ENCODE measurements at regions not wholly inside any gene's neighbourhood (a gene's known extent, or its start where the extent isn't known, plus 50 kb on each side); places are given as distances from the start of the nearest gene placed in this dataset.

DNA sequence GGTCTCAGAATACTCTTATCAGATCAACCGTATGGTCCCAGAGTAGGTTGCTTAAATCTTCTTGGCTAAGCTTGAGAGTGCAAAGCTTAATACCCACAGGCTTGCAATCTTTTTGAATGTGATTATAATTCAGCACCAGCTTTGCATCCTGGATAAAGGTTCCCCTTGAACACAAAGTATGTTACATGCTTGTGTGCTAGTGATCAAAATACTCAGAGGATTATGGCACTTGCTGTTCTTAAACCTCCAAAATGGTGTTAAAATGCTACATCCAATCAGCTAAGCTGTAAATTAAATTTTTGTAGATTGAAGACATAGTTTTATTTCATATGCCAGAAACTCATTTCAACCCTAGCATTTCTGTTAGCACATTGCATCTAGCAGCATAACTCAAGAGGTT lies 812.2 kb upstream of the TENM3 start:
- no peak for DNase-seq
- Histone ChIP-seq H3K9me3 (no peaks in the 10 kb centered on the region), H3K4me1 (no peaks in the 10 kb centered on the region), H3K36me3 (no peaks in the 10 kb centered on the region), H3K27me3 (no peaks in the 10 kb centered on the region), H3K4me3 (no peak overlapping the region), H3K27ac (no peak overlapping the region)
- intact Hi-C loops (cut with DNase I; ENCODE audit: low total_unique reads) = no loop called here
- TF ChIP-seq POLR2A (IDR thresholded peaks at IDR 0.05) (no peak), CTCF (IDR thresholded peaks at IDR 0.05 in 4 of 5, conservative IDR thresholded peaks at IDR 0.05 in 1 of 5) (no peak)
- in situ Hi-C loops (cut with MboI; ENCODE audit: low sequenced_read_pairs in 4 of 4) = no loop called here
- ATAC-seq = no peak

DNA sequence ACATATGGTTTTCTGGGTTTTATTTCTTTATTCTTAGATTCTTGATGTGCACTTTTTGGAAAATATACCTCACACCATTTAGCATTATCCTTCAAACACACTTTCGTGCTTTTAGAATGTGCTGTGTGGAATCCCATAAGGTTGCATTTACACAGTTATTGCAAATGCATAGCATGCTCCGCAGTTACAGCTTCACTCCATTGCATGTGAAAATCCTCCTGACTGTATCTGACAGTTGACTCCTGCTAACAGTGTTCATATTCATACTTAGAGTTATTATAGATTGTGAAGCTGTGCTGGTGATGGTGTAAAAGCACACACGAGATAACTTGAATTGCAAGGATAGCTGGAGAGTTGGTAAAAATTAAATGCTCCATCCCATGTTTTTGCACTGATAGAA lies 811.5 kb upstream of the TENM3 start:
- TF ChIP-seq POLR2A (IDR thresholded peaks at IDR 0.05) (no peak), CTCF (IDR thresholded peaks at IDR 0.05 in 4 of 5, conservative IDR thresholded peaks at IDR 0.05 in 1 of 5) (no peak)
- Histone ChIP-seq H3K27ac (no peak overlapping the region), H3K4me1 (no peaks in the 10 kb centered on the region), H3K36me3 (no peaks in the 10 kb centered on the region), H3K9me3 (no peaks in the 10 kb centered on the region), H3K4me3 (no peak overlapping the region), H3K27me3 (no peaks in the 10 kb centered on the region)
- ATAC-seq (no peak), DNase-seq (no peak)
- intact Hi-C loops (cut with DNase I; ENCODE audit: low total_unique reads) (no loop called here), in situ Hi-C loops (cut with MboI; ENCODE audit: low sequenced_read_pairs in 4 of 4) (no loop called here)

DNA sequence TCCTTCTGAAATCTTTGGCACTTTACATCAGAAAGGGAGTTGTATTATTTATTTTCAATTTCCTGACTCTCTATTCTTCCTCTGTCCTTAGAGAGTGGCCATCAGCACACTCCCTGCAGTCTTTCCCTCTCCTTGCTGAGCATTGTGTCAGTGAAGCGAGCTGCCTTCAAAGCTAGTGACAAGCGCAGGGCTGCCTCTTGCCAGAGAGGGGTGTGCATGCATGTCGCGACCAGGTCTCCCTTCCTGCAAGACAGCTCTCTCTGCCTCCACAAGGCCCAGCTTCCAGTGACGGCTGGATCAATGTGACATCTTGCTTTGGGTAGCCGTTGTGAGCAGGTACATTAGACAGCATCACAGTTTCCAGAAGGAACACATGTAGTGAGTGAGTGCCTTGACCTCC lies 810.9 kb upstream of the TENM3 start:
- H3K9me3 ChIP-seq = no peaks in the 10 kb centered on the region
- ATAC-seq (no peak), DNase-seq (no peak)
- no peaks in the 10 kb centered on the region for H3K36me3 ChIP-seq
- no peak overlapping the region for H3K4me3 ChIP-seq
- H3K27ac ChIP-seq = no peak overlapping the region
- in situ Hi-C loops (cut with MboI; ENCODE audit: low sequenced_read_pairs in 4 of 4) = no loop called here
- no peak for TF ChIP-seq POLR2A (IDR thresholded peaks at IDR 0.05)
- no peak for TF ChIP-seq CTCF (IDR thresholded peaks at IDR 0.05 in 4 of 5, conservative IDR thresholded peaks at IDR 0.05 in 1 of 5)
- H3K4me1 ChIP-seq = no peaks in the 10 kb centered on the region
- intact Hi-C loops (cut with DNase I; ENCODE audit: low total_unique reads) = no loop called here
- H3K27me3 ChIP-seq = no peaks in the 10 kb centered on the region

DNA sequence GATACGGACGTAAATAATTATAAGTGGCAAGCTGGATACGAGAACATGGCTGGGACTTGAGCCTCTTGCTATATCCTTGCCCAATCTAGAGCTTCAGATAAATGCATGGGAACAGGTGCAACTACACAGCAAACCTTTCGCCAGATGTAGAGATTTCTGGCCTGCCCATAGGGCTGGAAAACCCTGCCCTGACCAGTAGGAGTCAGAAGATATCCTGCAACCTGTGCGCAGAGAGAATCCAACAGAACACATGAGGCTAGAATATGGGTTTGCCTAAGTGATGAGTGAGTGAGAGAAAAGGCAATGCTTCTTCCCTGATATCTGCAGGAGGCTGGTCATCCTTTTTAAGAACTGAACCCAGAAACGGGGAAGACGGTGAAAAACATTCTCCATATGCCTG lies 805.3 kb upstream of the TENM3 start:
- intact Hi-C loops (cut with DNase I; ENCODE audit: low total_unique reads) = no loop called here

More for the DNA sequence above, 805.3 kb upstream of the TENM3 start:
- Histone ChIP-seq H3K4me1 (no peaks in the 10 kb centered on the region), H3K27ac (no peak overlapping the region), H3K36me3 (no peaks in the 10 kb centered on the region), H3K27me3 (no peaks in the 10 kb centered on the region), H3K4me3 (no peak overlapping the region), H3K9me3 (no peaks in the 10 kb centered on the region)
- ATAC-seq (no peak), DNase-seq (no peak)
- no peak for TF ChIP-seq CTCF (IDR thresholded peaks at IDR 0.05 in 4 of 5, conservative IDR thresholded peaks at IDR 0.05 in 1 of 5)
- no peak for TF ChIP-seq POLR2A (IDR thresholded peaks at IDR 0.05)
- in situ Hi-C loops (cut with MboI; ENCODE audit: low sequenced_read_pairs in 4 of 4) = no loop called here

All from gastrocnemius medialis (tissue), 4 donors.